Fibroblast of gingiva (primary cell): ENCODE measurements at regions not wholly inside any gene's neighbourhood (a gene's known extent, or its start where the extent isn't known, plus 50 kb on each side); places are given as distances from the start of the nearest gene placed in this dataset.
"Not testable (repeated sequence)": the region's sequence is repeated elsewhere in the genome, so short reads cannot be mapped to it uniquely, and the experiment has no call there.

Source experiments
- DNase-seq: peaks from one replicate; pipeline ENCODE4 v3.0.0-alpha.2; 2011; ENCODE audit warnings: low read depth

- DNase-seq = peak; percentile 84
Observed at GRCh38 chrX:3184176-3184930, 143.1 kb downstream of the ARSF start.

GRCh38 chrX:3181846-3182245 is 140.6 kb downstream of the ARSF start:
- no peak for DNase-seq

DNA sequence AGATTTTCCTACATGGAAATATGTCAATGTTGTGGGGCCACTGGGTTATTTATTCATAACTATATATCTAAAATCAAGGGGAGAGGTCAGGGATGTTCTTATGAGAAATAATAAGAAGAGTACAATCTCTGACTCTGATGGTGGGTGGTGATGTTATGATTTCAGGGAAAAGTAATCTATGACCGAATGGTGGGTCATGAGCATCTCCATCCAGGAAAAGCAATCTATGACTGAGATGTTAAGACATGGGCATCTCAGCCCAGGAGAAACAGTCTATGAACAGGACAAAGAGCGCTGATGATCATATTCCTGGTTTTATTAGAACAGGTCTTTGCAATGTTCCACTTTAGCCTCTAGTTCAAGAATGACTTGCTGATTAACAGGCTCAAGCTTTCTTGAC is 137.1 kb downstream of the ARSF start:
- DNase-seq = no peak

DNA sequence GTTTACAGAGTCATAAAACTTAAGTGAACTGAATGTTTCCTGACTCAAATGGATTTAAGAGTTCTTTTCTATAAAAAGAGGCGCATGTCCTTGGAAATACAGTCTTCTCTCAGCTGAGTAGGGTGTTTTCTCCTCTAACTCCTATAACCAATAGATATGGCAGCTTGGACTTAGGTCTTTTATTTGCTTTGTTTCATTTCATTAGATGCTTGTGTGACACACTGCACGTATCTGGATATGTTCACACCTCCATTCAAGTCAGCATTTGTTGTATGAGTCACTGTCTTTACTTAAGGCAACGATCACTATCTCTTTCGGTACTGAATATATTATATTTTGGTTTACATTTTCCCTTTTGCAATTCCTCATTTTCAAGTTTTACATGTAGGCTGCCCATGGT is 136.6 kb downstream of the ARSF start:
- DNase-seq = no peak

DNA sequence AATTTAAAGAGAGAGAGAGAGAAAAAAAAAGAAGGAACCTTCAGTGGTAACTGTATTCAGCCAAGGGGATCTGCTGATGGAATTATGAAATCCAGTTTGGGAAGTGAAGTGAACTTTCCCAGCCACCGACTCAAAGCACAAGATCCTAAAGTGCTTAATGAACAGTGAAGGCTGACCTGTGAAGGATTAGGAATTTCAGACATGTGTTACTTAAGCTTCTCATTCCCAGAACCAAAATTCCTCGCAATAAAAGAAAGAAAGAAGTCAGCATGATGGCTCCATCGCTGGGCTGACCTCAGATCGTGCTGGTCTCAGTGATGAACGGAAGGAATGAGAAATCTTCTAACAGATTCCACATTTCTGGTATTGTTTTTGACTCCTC is 135.2 kb downstream of the ARSF start:
- DNase-seq = peak; percentile 56

- no peak for DNase-seq
Observed at GRCh38 chrX:3175659-3176438, 134.6 kb downstream of the ARSF start.

DNA sequence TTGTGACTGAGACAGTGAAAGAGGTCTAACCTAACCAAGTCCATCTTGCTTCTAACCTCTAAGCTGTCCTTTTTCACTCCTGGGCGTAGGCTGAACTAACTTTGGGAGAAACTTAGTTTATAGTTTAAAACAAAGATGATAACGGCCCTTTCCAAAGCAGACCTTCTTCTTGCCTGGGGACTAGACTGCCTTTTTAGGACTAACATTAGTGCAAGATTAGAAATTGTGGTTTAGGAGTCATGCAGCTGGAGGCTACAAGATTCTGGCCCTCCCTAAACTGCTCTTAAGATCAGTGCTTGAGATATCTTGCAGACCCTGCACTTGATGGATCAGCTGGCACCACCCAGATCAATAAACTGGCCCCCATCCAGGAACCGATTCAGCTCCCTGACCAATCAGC is 130.9 kb downstream of the ARSF start:
- not testable (repeated sequence) for DNase-seq

GRCh38 chrX:3169421-3169820 is 128.2 kb downstream of the ARSF start:
- DNase-seq = no peak

GRCh38 chrX:3167771-3168170 is 126.5 kb downstream of the ARSF start:
- no peak for DNase-seq

DNA sequence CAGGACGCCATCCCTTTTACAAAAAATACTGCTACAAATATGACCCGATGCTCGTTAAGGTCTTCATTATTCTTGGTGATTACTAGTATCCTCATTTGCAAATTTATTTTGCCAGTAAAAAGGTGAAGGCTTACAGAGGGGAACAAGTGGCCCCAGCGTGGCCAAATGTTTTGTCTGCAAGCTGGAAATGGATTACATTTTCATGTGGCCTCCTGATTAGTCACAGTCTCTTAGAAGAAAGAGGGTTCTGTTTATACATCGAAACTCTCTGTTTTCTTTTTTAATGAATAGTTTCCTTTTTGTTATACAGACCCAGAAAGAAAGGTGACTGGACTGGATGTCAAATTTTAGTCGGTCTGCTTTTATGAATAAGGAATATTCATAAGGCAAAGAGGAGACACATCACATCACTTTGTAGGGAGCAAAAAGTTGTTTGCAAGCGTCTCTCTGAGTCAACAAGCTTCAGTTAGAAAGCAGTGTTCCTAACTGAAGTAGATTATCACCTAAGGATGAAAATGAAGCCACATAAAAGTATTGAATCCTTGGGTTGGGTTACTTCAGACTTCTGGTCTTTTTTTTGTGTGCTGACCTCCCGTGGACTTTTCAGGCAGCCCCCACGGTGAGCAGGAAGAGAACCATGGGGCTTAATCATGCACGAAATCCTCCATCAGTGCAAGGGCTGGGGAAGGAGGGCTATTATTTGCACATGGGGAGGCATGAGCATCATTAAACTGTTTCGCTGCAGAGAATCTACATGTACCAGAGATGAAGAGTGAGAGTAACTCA is 125.6 kb downstream of the ARSF start:
- no peak for DNase-seq

- DNase-seq = no peak
Observed at GRCh38 chrX:3165808-3166207, 124.5 kb downstream of the ARSF start.
